Activated T-cell treated with anti-CD3 and anti-CD28 coated beads, Interleukin-2, amount 50 U/mL, for 24 hours (primary cell): ENCODE measurements at regions not wholly inside any gene's neighbourhood (a gene's known extent, or its start where the extent isn't known, plus 50 kb on each side); places are given as distances from the start of the nearest gene placed in this dataset.

Source experiments
- DNase-seq: peaks from one replicate; pipeline ENCODE4 v3.0.0-alpha.2; 2020
- H3K27ac Mint-ChIP-seq: 2 replicates; pipeline ENCODE4 v1.8.0; 2020; ENCODE audit warnings: mild to moderate bottlenecking, mixed read lengths
- H3K27me3 Mint-ChIP-seq: 2 replicates; pipeline ENCODE4 v1.8.0; 2020; ENCODE audit warnings: mixed read lengths
- H3K36me3 Mint-ChIP-seq: 2 replicates; pipeline ENCODE4 v1.8.0; 2020; ENCODE audit warnings: low read depth, mixed read lengths
- H3K4me1 Mint-ChIP-seq: 2 replicates; pipeline ENCODE4 v1.8.0; 2020; ENCODE audit warnings: low read depth, mixed read lengths
- H3K4me3 Mint-ChIP-seq: 2 replicates; pipeline ENCODE4 v1.8.0; 2020; ENCODE audit warnings: mild to moderate bottlenecking, moderate library complexity, mixed read lengths
- H3K9me3 Mint-ChIP-seq: 2 replicates; pipeline ENCODE4 v1.8.0; 2020; ENCODE audit warnings: mixed read lengths

GRCh38 chr5:165460911-165461310, 1955.5 kb downstream of the MAT2B start:
- no peak overlapping the region for H3K4me3 Mint-ChIP-seq
- peaks cover 2% of the 10 kb centered on the region for H3K9me3 Mint-ChIP-seq
- no peaks in the 10 kb centered on the region for H3K4me1 Mint-ChIP-seq
- H3K27ac Mint-ChIP-seq: no peak overlapping the region
- no peak for DNase-seq
- H3K36me3 Mint-ChIP-seq: no peaks in the 10 kb centered on the region
- H3K27me3 Mint-ChIP-seq: no peaks in the 10 kb centered on the region

DNA sequence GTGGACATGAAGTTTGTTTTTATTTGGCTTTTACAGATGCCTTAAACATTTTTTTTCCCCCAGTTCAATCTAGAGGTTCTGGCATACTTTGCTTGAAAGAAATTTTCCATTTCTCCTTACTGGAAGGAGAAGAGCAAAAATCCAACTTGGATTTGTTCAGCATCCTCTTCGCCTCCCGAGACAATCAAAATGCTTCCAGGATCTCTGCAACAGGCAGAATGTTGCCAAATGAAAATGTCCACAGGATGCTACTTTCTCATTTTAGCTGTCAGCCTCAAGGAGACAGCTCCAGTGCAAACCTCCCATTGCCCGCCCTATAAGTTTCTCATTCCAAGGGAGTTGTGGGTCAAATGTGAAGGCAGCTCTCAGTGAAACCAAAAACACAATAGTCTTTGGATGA, 1972.1 kb downstream of the MAT2B start:
- no peaks in the 10 kb centered on the region for H3K4me1 Mint-ChIP-seq
- H3K9me3 Mint-ChIP-seq: peaks cover 2% of the 10 kb centered on the region
- no peak for DNase-seq
- H3K27me3 Mint-ChIP-seq: no peaks in the 10 kb centered on the region
- H3K36me3 Mint-ChIP-seq: no peaks in the 10 kb centered on the region
- no peak overlapping the region for H3K4me3 Mint-ChIP-seq
- H3K27ac Mint-ChIP-seq: no peak overlapping the region

DNA sequence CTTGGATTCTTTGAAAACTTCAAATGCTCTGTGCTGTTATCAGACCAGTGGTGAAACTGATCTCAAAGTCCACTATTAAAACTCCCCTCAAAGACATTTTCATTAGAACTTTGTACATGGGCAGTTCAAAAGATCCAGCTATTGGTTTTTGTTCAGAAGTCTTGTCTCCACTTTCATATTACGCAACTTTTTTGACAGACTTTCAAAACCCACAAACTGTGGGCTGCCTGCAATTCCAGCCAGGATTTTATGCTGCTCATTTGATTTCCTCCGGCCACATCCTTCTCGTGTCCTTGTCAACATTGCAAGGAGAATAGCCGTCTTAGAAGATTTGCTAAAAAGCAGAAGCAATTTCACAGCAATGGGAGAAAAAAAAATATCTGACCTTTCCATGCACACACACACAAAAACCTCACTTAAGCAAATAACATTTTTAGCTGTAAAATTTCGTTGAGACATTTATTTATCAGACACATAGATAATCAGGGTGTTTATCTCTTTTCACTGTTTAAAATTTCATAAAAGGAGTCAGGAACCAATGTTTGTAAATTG, 1990.5 kb downstream of the MAT2B start:
- DNase-seq: no peak
- Mint-ChIP-seq H3K4me3 (no peak overlapping the region), H3K4me1 (no peaks in the 10 kb centered on the region), H3K27ac (no peak overlapping the region), H3K9me3 (peaks cover 6% of the 10 kb centered on the region), H3K27me3 (no peaks in the 10 kb centered on the region), H3K36me3 (no peaks in the 10 kb centered on the region)

DNA sequence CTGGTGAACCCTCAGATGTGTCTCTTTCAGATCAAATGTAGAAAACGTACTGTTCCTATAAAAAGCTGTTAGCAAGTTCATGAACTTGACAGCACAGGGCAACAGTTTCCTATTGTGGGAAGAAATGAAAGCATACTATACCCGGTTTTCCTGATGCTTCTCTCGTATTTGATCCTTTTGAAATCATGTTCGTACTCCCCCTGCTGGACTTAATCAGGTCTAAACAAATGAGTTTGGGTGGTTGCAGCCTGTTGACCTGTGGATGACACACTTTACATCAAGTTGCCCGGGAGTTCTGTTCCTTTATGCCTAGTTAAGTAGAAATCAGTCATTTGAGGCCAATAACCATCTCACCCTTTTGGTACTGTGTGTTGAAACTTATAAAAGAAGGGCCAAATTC, 1992.3 kb downstream of the MAT2B start:
- H3K4me3 Mint-ChIP-seq: no peak overlapping the region
- H3K4me1 Mint-ChIP-seq: no peaks in the 10 kb centered on the region
- no peak overlapping the region for H3K27ac Mint-ChIP-seq
- no peaks in the 10 kb centered on the region for H3K36me3 Mint-ChIP-seq
- peaks cover 4% of the 10 kb centered on the region for H3K9me3 Mint-ChIP-seq
- H3K27me3 Mint-ChIP-seq: no peaks in the 10 kb centered on the region
- DNase-seq: no peak

- Mint-ChIP-seq H3K27ac (no peak overlapping the region), H3K4me1 (no peaks in the 10 kb centered on the region), H3K9me3 (peaks cover 11% of the 10 kb centered on the region), H3K4me3 (no peak overlapping the region), H3K27me3 (no peaks in the 10 kb centered on the region), H3K36me3 (no peaks in the 10 kb centered on the region)
- DNase-seq: no peak
These were observed 1997.7 kb downstream of the MAT2B start for GRCh38 chr5:165502893-165503691.

DNA sequence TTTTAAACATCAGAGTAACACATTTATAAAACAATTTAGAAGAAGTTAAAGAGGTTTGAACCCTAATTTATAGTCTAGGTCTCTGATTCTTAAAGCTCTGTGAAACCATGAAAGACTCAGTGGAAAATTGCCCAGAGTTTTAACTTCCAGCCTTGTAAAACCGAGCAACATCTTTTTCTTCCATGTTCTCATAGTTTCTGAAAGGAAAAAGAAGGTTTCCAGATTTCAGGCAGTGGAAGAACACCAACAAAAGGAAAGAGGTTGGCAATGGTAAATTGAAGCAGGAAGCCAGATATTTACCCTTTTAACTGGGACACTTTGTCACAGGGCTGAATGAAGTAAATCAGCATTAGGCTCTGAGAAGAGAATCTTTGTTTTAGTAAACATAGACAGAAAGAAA, 1999.3 kb downstream of the MAT2B start:
- peaks cover 19% of the 10 kb centered on the region for H3K9me3 Mint-ChIP-seq
- H3K4me3 Mint-ChIP-seq: no peak overlapping the region
- no peak overlapping the region for H3K27ac Mint-ChIP-seq
- no peak for DNase-seq
- no peaks in the 10 kb centered on the region for H3K36me3 Mint-ChIP-seq
- no peaks in the 10 kb centered on the region for H3K27me3 Mint-ChIP-seq
- H3K4me1 Mint-ChIP-seq: no peaks in the 10 kb centered on the region

DNA sequence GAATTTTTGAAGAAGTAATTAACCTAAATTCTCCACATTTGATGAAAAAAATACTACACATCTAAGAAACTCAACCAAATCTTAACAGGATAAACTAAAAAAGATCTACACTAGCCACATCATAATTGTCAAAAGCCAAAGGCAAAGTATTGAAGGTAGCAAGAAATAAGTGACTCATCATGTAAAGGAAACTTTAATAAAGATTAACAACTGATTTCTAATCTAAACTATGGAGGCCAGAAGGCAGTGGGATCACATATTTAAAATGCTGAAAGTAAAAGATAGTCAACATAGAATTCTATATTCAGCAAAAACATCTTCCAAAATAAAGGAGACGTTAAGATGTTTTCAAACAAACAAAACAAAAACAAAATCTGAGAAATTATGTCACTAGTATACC, 2002.9 kb downstream of the MAT2B start:
- peaks cover 22% of the 10 kb centered on the region for H3K9me3 Mint-ChIP-seq
- H3K27me3 Mint-ChIP-seq: no peaks in the 10 kb centered on the region
- no peak overlapping the region for H3K4me3 Mint-ChIP-seq
- DNase-seq: no peak
- no peaks in the 10 kb centered on the region for H3K4me1 Mint-ChIP-seq
- no peaks in the 10 kb centered on the region for H3K36me3 Mint-ChIP-seq
- no peak overlapping the region for H3K27ac Mint-ChIP-seq

DNA sequence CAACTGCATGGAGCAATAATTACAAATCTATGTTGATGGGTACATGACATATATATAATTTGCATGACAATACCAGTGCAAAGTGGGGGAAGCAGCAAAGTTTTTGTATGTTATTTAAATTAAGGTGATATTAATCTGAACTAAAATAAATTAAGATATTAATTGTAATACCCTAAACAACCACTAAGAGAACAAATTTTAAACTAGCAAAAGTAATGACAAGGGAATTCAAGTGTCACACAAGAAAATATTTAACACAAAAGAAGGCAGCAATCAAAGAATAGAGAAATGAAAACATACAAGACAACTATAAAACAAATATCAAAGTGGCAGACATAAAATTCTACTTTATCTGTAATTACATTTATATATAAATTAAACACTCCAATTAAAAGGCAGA, 2003.4 kb downstream of the MAT2B start:
- Mint-ChIP-seq H3K27ac (no peak overlapping the region), H3K4me1 (no peaks in the 10 kb centered on the region), H3K27me3 (no peaks in the 10 kb centered on the region), H3K9me3 (peaks cover 20% of the 10 kb centered on the region), H3K36me3 (no peaks in the 10 kb centered on the region), H3K4me3 (no peak overlapping the region)
- no peak for DNase-seq

DNA sequence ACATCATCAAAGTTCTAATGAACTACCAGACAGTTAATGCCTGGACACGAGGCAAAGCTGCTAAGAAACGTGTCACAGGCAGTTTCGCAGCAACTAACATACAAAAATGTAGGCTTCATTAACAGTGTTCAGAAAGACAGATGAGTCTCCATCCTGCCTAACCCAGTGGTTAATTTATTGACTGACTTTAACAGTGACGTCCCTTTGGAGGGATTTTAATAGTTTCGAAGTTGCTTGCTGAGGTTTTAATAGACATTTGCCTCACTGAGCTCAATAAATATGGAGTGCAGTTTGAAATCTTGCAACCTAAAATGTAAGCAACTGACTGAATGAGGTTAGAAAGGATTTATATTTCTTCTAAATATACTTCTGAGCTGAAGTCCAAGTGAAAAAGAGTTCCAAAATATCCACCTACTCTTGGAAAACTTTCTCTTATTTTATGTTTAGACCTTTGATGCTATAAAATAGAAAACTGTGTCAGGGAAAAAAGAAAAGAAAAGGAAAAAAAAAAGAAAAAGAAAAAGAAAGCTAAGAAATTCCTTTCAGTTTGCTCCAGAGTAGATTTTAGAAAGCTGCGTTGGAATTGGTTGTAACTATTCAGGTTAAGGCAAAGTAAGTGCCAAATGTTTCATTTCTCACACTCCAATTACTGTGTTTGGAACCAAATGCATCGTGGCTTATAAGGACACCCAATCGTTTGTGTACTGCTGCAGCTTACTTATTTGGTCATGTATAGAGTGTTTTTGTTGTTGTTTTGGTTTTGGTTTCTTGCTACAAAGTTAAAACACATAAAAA, 2016.6 kb downstream of the MAT2B start:
- Mint-ChIP-seq H3K36me3 (no peaks in the 10 kb centered on the region), H3K4me3 (no peak overlapping the region), H3K9me3 (peaks cover 3% of the 10 kb centered on the region), H3K4me1 (no peaks in the 10 kb centered on the region), H3K27ac (no peak overlapping the region), H3K27me3 (no peaks in the 10 kb centered on the region)
- no peak for DNase-seq

DNA sequence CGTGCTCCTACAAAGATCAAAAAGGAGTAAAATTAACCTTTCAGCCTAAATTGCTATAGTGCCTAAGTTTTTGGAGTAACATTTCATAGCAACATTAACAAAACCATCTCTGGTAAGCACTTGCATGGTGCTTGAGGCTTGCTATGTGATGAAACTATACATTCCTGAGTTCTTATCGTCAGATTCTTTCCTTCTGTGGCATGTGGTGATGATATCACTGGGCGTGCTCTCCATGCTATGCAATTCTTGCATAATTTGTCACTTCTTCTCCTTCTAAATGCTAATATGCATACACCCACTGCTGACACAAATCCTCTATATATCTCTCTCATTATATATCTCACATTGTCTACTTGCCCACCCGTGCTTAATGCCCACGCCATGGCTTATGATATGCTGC, 2019.9 kb downstream of the MAT2B start:
- Mint-ChIP-seq H3K27me3 (no peaks in the 10 kb centered on the region), H3K9me3 (peaks cover 15% of the 10 kb centered on the region), H3K4me3 (no peak overlapping the region), H3K4me1 (no peaks in the 10 kb centered on the region), H3K27ac (no peak overlapping the region), H3K36me3 (no peaks in the 10 kb centered on the region)
- DNase-seq: no peak

DNA sequence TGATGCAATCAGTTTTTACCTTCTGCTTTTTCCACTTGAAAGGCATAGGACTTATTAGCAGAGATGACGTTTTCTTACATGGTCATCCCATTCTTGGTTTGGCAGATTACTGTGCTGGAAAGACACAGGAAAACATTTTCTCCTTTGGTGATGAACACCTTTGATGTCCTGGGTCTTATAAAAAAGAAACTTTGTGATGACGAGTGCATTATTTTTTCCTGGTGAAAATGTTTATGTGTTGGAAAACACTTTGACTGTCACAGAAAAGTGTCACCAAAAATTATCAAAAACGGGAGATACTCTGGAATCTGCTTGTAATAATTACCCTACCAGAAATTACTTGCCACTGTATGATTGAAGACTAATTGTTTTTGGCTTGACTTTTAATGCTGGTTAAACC, 2020.9 kb downstream of the MAT2B start:
- Mint-ChIP-seq H3K4me3 (no peak overlapping the region), H3K36me3 (no peaks in the 10 kb centered on the region), H3K27me3 (no peaks in the 10 kb centered on the region), H3K9me3 (peaks cover 15% of the 10 kb centered on the region), H3K27ac (no peak overlapping the region), H3K4me1 (no peaks in the 10 kb centered on the region)
- DNase-seq: no peak

- Mint-ChIP-seq H3K36me3 (no peaks in the 10 kb centered on the region), H3K27ac (no peak overlapping the region), H3K4me3 (no peak overlapping the region), H3K4me1 (no peaks in the 10 kb centered on the region), H3K27me3 (no peaks in the 10 kb centered on the region), H3K9me3 (peaks cover 15% of the 10 kb centered on the region)
- no peak for DNase-seq
These were observed 2022.2 kb downstream of the MAT2B start for GRCh38 chr5:165527577-165527976.

GRCh38 chr5:165538065-165538464, 2032.6 kb downstream of the MAT2B start:
- no peaks in the 10 kb centered on the region for H3K4me1 Mint-ChIP-seq
- no peaks in the 10 kb centered on the region for H3K27me3 Mint-ChIP-seq
- no peak overlapping the region for H3K4me3 Mint-ChIP-seq
- no peak for DNase-seq
- no peaks in the 10 kb centered on the region for H3K36me3 Mint-ChIP-seq
- H3K9me3 Mint-ChIP-seq: peaks cover 2% of the 10 kb centered on the region
- no peak overlapping the region for H3K27ac Mint-ChIP-seq

DNA sequence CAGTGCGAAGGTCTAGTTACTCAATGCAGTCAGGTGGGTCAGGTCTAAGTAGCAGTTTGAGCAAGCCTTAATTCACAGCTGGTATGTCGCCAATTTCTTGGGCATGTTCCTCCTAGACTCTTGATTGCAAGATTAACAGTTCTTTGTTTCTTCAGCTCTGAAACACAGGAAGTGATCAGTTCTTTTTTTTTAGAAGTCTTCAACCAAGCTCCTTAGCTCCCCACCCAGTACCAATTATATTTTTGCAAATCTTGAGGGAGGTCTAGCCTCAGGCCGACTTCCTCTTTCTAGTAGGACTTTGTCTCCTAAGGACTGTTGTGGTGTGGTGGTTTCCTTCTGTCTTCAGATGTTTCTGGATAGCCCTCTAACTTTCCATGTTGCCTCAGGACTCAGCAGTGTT, 2054.2 kb downstream of the MAT2B start:
- Mint-ChIP-seq H3K27ac (no peak overlapping the region), H3K9me3 (peaks cover 6% of the 10 kb centered on the region), H3K36me3 (no peaks in the 10 kb centered on the region), H3K4me3 (no peak overlapping the region), H3K4me1 (no peaks in the 10 kb centered on the region), H3K27me3 (no peaks in the 10 kb centered on the region)
- no peak for DNase-seq

- peaks cover 6% of the 10 kb centered on the region for H3K9me3 Mint-ChIP-seq
- no peaks in the 10 kb centered on the region for H3K4me1 Mint-ChIP-seq
- no peaks in the 10 kb centered on the region for H3K27me3 Mint-ChIP-seq
- no peaks in the 10 kb centered on the region for H3K36me3 Mint-ChIP-seq
- H3K4me3 Mint-ChIP-seq: no peak overlapping the region
- no peak for DNase-seq
- no peak overlapping the region for H3K27ac Mint-ChIP-seq
These were observed 2055.2 kb downstream of the MAT2B start for GRCh38 chr5:165560648-165561047.
